HG03159 (cell line): ENCODE measurements at regions not wholly inside any gene's neighbourhood (a gene's known extent, or its start where the extent isn't known, plus 50 kb on each side); places are given as distances from the start of the nearest gene placed in this dataset.
"Not testable (repeated sequence)": the region's sequence is repeated elsewhere in the genome, so short reads cannot be mapped to it uniquely, and the experiment has no call there.

ENCODE experiments used
- ATAC-seq: cut with Tn5 transposase; IDR thresholded peaks from one replicate; pipeline ENCODE4 v1.9.1; 2021; ENCODE audit warnings: mild to moderate bottlenecking, moderate library complexity; ENCODE audit not compliant: unreplicated experiment

GRCh38 chr11:19628018-19628417 is 84.6 kb upstream of the NAV2 start:
- no peak for ATAC-seq

DNA sequence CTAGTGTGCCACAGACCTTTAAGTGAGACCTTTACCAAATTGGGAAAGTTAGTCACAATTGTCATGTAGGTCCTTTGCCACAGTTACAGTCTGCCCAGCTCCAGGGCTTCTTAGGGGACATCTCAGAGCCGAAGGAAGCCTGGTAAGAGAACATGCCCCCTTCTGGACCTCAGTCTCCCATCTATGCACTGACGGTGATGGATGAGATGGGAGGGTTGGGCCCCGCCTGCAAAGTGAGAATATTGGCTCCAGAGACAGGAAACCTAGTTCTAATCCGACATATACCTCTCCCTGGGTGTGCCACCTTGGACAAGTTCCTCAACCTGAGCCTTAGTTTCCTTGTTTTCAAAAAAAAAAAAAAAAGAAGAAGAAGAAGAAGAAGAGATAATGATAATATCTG is 85.1 kb upstream of the NAV2 start:
- no peak for ATAC-seq

DNA sequence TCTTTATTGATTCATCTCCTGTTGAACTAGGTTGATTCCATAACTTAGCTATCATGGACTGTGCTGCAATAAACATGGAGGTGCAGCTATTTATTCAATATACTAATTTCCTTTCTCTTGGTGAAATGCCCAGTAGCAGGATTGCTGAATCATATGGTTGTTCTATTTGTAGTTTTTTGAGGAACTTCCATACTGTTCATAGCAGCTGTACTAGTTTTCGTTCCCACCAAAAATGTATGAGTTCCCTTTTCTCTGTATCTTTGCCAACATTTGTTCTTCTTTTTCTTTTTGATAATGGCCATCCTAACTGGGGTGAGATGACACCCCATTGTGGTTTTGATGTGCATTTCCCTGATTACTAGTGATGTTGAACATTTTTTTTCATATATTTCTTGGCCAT is 87.2 kb upstream of the NAV2 start:
- ATAC-seq: no peak

DNA sequence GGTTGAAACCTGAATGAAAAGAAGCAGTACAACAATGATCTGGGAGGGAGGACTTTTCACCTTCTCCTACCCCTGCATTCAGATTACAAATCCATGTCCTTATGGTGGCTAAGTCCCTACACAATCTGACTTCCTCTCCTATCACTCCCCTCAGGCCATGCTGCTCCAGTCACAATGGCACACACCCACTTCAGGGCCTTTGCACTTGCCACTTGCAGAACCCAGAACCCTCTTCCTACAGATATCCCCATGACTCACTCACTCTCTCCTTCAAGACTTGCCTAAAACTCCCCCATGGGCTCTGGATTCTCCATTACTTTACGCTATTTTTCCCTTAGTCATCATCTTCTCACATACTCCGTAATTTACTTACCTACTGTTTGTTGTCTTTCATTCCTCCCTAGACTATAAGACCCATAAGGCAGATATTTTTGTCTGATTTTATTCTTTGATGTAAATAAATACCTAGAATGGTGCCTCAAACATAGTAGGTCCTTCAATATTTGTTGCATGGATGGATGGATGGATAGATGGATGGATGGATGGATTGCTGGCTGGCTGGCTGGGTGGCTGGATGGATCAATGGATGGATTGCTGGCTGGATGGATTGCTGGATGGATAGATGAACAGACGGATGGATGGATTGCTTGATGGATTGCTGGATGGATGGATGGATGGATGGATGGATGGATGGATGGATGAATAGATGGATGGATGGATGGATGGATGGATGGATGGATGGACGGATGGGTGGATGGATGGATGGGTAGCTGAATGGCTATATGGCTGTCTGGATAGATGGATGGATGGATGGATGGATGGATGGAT is 94.7 kb upstream of the NAV2 start:
- ATAC-seq: no peak

DNA sequence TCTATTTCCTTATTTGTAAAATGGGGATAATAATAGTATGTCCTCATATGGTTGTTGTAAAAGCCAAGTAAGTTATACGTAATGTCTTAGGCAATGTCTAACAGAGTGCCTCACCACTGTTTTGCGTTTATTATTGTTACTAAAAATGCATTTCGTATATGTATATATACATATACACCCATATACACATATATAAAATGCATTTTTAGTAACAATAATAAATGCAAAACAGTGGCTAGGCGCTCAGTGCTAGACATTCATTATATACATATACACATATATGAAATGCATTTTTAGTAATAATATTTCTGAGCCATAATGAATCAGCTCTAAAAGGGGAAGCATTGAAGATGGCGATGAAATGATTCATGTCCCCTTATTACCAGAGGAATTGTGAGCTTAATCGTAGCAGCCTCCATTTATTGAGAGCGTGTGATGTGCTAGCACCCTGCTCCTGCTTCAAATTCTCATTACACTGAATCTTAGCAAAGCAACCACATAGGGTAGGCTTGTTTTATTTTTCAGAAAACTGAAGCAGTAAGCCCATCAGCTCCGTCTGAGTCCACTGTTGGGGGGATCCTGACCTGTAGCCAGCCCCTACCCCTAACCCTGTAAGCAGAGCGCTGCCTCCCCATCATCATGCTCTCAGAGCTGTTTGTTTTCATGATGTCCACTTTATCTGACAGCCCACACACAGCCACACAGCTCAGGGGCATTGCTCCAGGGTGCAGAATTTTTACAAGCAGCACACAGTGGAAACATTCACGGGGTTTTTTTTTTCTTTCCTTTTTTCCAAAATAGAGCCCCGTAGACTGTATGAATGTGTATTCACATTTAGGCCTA is 97.1 kb upstream of the NAV2 start:
- no peak for ATAC-seq

- ATAC-seq: no peak
Observed at GRCh38 chr11:19614370-19614940, 98.2 kb upstream of the NAV2 start.

- not testable (repeated sequence) for ATAC-seq
Observed at GRCh38 chr11:19612025-19612424, 100.6 kb upstream of the NAV2 start.

- ATAC-seq: no peak
Observed at GRCh38 chr11:19607656-19608360, 104.8 kb upstream of the NAV2 start.

DNA sequence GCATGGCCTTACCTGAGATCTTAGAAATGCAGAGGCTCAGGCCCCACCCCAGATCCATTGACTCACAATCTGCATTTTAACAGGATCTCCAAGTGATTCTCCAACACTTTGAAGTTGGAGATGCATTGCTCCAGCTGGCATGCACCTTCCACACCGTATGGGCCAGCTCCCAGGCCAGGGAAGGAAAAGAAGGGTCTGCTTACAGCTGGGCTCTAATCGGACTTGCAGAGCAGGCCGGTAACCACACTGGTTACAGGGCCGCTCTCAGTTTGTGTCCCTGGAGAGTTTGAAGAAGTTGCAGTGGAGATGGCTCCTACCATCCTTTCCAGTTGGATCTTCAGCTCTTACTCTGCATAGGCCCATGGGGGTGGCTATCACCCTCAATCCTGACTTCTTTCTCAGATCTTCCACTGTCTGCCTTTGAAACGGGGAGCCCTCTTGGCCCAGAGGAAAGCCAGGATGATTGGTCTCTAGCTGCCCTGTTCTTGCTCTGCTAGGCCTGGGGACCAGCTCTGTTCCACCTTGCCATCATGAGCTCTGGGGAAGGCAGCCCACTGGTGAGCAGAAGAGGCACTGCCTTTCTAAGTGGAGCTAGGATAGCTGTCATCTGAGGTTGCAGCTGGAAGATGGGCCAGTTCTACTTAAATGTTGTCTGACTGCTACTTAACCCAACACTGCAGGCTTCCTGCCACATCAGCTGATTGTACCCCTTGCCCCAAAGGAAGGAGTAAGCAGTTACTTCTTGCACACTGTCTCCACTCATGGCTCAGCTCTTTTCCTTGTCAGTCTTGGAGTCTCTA is 105.6 kb upstream of the NAV2 start:
- no peak for ATAC-seq

GRCh38 chr11:19605520-19606371 is 106.9 kb upstream of the NAV2 start:
- ATAC-seq: no peak

GRCh38 chr11:19604679-19605375 is 107.8 kb upstream of the NAV2 start:
- no peak for ATAC-seq

GRCh38 chr11:19603771-19604170 is 108.9 kb upstream of the NAV2 start:
- ATAC-seq: no peak

- ATAC-seq: no peak
Observed at GRCh38 chr11:19602891-19603290, 109.7 kb upstream of the NAV2 start.

- ATAC-seq: no peak
Observed at GRCh38 chr11:19602406-19602805, 110.2 kb upstream of the NAV2 start.

DNA sequence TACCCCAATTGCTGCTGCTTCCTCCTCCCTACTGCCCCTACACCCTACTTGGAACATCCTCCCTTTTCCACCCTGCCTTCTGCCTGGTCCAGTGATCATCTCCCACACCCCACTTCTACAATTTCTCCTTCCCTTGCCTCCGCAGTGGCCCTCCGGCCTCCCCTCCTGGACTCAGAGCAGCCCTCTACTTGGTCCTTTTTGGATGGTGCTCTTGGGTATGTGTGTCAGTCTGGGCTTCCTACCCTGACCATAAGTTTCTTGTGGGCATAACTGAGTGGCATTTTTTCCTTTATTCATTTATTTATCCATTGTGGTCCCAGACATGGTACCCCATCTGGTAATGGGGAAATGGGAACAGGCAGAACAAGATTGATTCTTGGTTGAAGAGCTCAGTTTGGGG is 111.4 kb upstream of the NAV2 start:
- no peak for ATAC-seq

DNA sequence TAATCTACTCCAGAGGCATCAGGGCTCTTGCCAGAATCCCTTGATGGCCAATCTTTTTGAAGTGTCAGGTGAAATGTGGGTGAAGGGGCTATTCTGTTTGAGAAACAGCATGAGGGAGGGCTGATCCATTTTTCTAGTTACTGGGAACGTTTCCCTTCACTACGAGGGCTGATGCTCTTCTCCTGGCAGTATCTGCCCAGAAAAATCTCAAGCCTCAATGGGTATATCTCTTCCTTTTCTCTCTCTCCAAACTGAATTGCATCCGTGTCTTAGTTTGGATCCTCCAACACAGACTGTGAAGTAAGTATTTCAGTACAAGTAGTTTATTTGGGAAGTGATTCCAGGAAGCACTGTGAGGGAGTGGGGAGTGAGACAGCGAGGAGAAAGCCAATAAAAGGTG is 113.0 kb upstream of the NAV2 start:
- no peak for ATAC-seq

- ATAC-seq: no peak
Observed at GRCh38 chr11:19598876-19599486, 113.7 kb upstream of the NAV2 start.

DNA sequence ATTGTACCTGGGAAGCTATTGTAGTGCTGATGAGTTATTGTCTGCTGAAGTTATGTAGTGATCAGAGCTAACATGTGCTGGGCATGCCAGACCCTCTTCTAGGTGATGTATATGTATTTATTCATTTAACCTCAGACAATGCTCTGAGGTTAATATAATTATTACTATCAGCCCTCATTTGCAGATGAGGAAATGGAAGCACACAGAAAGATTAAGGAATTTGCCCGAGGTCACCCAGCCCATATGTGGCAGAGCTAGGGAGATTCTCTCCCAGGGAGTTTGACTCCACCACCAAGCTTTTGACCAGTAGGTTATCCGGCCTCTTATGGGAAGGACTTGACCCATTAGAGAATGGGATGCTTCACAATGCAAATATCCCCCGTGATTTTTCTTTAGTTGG is 114.2 kb upstream of the NAV2 start:
- no peak for ATAC-seq
